ENCODE measurements at regions not wholly inside any gene's neighbourhood (a gene's known extent, or its start where the extent isn't known, plus 50 kb on each side); places are given as distances from the start of the nearest gene placed in this dataset.

GRCh38 chr6:100105919-100106529 lies 112.0 kb upstream of the MCHR2 start:
- TF ChIP-seq CTCF (IDR thresholded peaks at IDR 0.05; ENCODE audit: low read depth, low read length) (no peak), MAX (IDR thresholded peaks at IDR 0.05; ENCODE audit: low read depth, low read length) (no peak)

Measured in NB4 (cell line).